ENCODE measurements at regions not wholly inside any gene's neighbourhood (a gene's known extent, or its start where the extent isn't known, plus 50 kb on each side); places are given as distances from the start of the nearest gene placed in this dataset.

GRCh38 chr1:110265186-110265585 is 55.1 kb downstream of the KCNC4 start:
- ATAC-seq (no peak; the same call in 2 of the 3 replicates), DNase-seq (ENCODE audit: low spot score) (no peak)
- Histone ChIP-seq H3K27me3 (ENCODE audit: insufficient read depth) (no peaks in the 10 kb centered on the region), H3K79me2 (replicated peaks; ENCODE audit: insufficient read depth) (no peaks in the 10 kb centered on the region), H4K20me1 (replicated peaks; ENCODE audit: insufficient read depth) (no peaks in the 10 kb centered on the region), H2AFZ (no peak overlapping the region), H3K4me2 (no peak overlapping the region), H3K27ac (ENCODE audit: low read depth) (no peak overlapping the region), H3F3A (replicated peaks; ENCODE audit: low read depth) (no peaks in the 10 kb centered on the region), H3K4me3 (no peak overlapping the region), H3K4me1 (ENCODE audit: insufficient read depth) (peaks cover 3% of the 10 kb centered on the region; the same call in 1 of the 2 replicates), H3K36me3 (ENCODE audit: insufficient read depth) (no peaks in the 10 kb centered on the region), H3K9me2 (ENCODE audit: insufficient read depth) (no peaks in the 10 kb centered on the region)
- no peaks in the 10 kb centered on the region for H3K9me3 Mint-ChIP-seq
- H3K4me1 Mint-ChIP-seq, result peaks cover 16% of the 10 kb centered on the region; the same call in 2 of the 3 replicates
- H3K27me3 Mint-ChIP-seq (ENCODE audit: insufficient read depth, low read depth, poor library complexity), result no peaks in the 10 kb centered on the region
- no peaks in the 10 kb centered on the region for H3K36me3 Mint-ChIP-seq (ENCODE audit: low read depth)
- no peak for TF ChIP-seq NANOG (IDR thresholded peaks at IDR 0.05; ENCODE audit: borderline replicate concordance)
- TF ChIP-seq EZH2 (IDR thresholded peaks at IDR 0.05; ENCODE audit: low read depth, unreplicated experiment), result no peak
- H3K4me3 Mint-ChIP-seq, result no peak overlapping the region
- no peak overlapping the region for H3K27ac Mint-ChIP-seq

GRCh38 chr1:110266834-110267233 is 56.7 kb downstream of the KCNC4 start:
- Histone ChIP-seq H3F3A (replicated peaks; ENCODE audit: low read depth) (no peaks in the 10 kb centered on the region), H3K27me3 (ENCODE audit: insufficient read depth) (no peaks in the 10 kb centered on the region), H3K4me2 (no peak overlapping the region), H3K9me2 (ENCODE audit: insufficient read depth) (no peaks in the 10 kb centered on the region), H3K36me3 (ENCODE audit: insufficient read depth) (no peaks in the 10 kb centered on the region), H2AFZ (no peak overlapping the region; the same call in 1 of the 2 replicates), H3K79me2 (replicated peaks; ENCODE audit: insufficient read depth) (no peaks in the 10 kb centered on the region), H3K4me3 (no peak overlapping the region), H4K20me1 (replicated peaks; ENCODE audit: insufficient read depth) (no peaks in the 10 kb centered on the region), H3K27ac (ENCODE audit: low read depth) (no peak overlapping the region), H3K4me1 (ENCODE audit: insufficient read depth) (no peaks in the 10 kb centered on the region; the same call in 1 of the 2 replicates)
- no peak overlapping the region for H3K4me3 Mint-ChIP-seq
- H3K27me3 Mint-ChIP-seq (ENCODE audit: insufficient read depth, low read depth, poor library complexity), result no peaks in the 10 kb centered on the region
- DNase-seq (ENCODE audit: low spot score) (no peak), ATAC-seq (peak; percentile 41; the same call in 2 of the 3 replicates)
- peaks cover 16% of the 10 kb centered on the region; the same call in 2 of the 3 replicates for H3K4me1 Mint-ChIP-seq
- no peak overlapping the region for H3K27ac Mint-ChIP-seq
- H3K9me3 Mint-ChIP-seq, result no peaks in the 10 kb centered on the region
- no peaks in the 10 kb centered on the region for H3K36me3 Mint-ChIP-seq (ENCODE audit: low read depth)
- no peak for TF ChIP-seq CTCF (conservative IDR thresholded peaks at IDR 0.05; ENCODE audit: low read depth in 2 of 2)
- TF ChIP-seq CREB1 (CRISPR knock-in tag; IDR thresholded peaks at IDR 0.05; ENCODE audit: low read depth), result no peak
- TF ChIP-seq ZNF331 (CRISPR knock-in tag; IDR thresholded peaks at IDR 0.05; ENCODE audit: low read depth), result no peak
- TF ChIP-seq ZNF462 (CRISPR knock-in tag; IDR thresholded peaks at IDR 0.05), result no peak
- no peak for TF ChIP-seq EZH2phosphoT487 (IDR thresholded peaks at IDR 0.05; ENCODE audit: unreplicated experiment)
- no peak for TF ChIP-seq EZH2 (IDR thresholded peaks at IDR 0.05; ENCODE audit: low read depth, unreplicated experiment)
- TF ChIP-seq REST (IDR thresholded peaks at IDR 0.05; ENCODE audit: unreplicated experiment), result no peak
- TF ChIP-seq NANOG (IDR thresholded peaks at IDR 0.05; ENCODE audit: borderline replicate concordance), result no peak
- TF ChIP-seq, protein P1, sequence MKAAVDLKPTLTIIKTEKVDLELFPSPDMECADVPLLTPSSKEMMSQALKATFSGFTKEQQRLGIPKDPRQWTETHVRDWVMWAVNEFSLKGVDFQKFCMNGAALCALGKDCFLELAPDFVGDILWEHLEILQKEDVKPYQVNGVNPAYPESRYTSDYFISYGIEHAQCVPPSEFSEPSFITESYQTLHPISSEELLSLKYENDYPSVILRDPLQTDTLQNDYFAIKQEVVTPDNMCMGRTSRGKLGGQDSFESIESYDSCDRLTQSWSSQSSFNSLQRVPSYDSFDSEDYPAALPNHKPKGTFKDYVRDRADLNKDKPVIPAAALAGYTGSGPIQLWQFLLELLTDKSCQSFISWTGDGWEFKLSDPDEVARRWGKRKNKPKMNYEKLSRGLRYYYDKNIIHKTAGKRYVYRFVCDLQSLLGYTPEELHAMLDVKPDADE (IDR thresholded peaks at IDR 0.05), result no peak
